Heart left ventricle (tissue), 13 donors: ENCODE measurements at regions not wholly inside any gene's neighbourhood (a gene's known extent, or its start where the extent isn't known, plus 50 kb on each side); places are given as distances from the start of the nearest gene placed in this dataset.

Experiments used
- POLR2A ChIP-seq, 2 donors: fragments of 450-650 bp; IDR thresholded peaks; one replicate each; pipeline ENCODE4 v1.6.1; 2017; ENCODE audit warnings: antibody characterized with exemption in 2 of 2, mild to moderate bottlenecking in 2 of 2, moderate library complexity in 2 of 2
- TF ChIP-seq, protein P1 (sequence below), 12 donors: fragments of 200-600 bp; sonication (generic) in 4 of 12; IDR thresholded peaks; one replicate each; pipeline versions ENCODE4 v1.5.0 to v1.8.0; 2018 to 2022; ENCODE audit warnings: antibody characterized with exemption in 12 of 12, mild to moderate bottlenecking in 5 of 12
- donor health status: ischemic (EF 13 %, LVEDD 7.1; RV severe dilation, severe dysfunction).
- donor health status: DM: no; HTN: yes; CAD: no.
- donor health status: DM: no; HTN: no; CAD: no.
- donor health status: ischemic (EF 25% LVEDD 6.9; RV normal size, moderate dysfunction).
- donor health status: ischemic (EF 25% LVEDD 5.7; RV mildly dilated, moderate dysfunction).
- donor health status: ischemic (EF 35%, LVEDD 5.7; RV mildly dilated, moderate dysfunction).
- donor health status: nonischemic (EF 11% LVEDD 7.7; RV severe dilation, severe dysfunction).
- donor health status: DM: yes; HTN: yes; CAD: no.
- donor health status: PGD.
- donor health status: ischemic (EF 29% LVEDD 5.4; RV normal size, mild dysfunction).
- donor health status: nonischemic (EF 23%, LVEDD 6.1; RV moderate dilation, normal function).

DNA sequence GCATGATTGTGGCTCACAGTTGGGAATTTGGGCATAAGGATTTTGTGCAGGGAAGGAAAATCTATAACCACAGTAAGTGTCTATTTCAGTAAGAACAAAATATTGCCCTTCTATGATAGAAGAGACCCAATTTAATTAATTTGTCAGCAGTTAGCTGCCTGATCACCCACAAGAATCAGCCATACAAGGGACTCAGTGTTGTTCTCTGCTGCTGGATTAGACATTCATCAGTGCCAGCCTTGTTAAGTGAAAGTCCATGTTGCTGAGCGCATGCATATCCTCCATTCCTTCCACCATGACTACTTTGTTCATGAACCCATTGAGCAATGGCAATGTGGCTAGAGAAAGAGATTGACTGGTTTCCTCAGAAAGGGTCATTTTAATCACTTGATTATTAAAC, 125.3 kb upstream of the PDHA2 start:
- TF ChIP-seq, protein P1, sequence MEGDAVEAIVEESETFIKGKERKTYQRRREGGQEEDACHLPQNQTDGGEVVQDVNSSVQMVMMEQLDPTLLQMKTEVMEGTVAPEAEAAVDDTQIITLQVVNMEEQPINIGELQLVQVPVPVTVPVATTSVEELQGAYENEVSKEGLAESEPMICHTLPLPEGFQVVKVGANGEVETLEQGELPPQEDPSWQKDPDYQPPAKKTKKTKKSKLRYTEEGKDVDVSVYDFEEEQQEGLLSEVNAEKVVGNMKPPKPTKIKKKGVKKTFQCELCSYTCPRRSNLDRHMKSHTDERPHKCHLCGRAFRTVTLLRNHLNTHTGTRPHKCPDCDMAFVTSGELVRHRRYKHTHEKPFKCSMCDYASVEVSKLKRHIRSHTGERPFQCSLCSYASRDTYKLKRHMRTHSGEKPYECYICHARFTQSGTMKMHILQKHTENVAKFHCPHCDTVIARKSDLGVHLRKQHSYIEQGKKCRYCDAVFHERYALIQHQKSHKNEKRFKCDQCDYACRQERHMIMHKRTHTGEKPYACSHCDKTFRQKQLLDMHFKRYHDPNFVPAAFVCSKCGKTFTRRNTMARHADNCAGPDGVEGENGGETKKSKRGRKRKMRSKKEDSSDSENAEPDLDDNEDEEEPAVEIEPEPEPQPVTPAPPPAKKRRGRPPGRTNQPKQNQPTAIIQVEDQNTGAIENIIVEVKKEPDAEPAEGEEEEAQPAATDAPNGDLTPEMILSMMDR (IDR thresholded peaks at IDR 0.05) = no peak
- no peak for TF ChIP-seq POLR2A (IDR thresholded peaks at IDR 0.05)
